Activated naive CD4-positive, alpha-beta T cell treated with anti-CD3 and anti-CD28 coated beads, Interleukin-2, amount 50 U/mL, for 24 hours (primary cell): ENCODE measurements at regions not wholly inside any gene's neighbourhood (a gene's known extent, or its start where the extent isn't known, plus 50 kb on each side); places are given as distances from the start of the nearest gene placed in this dataset.

Source experiments
- H3K27ac Mint-ChIP-seq: one replicate; pipeline ENCODE4 v1.8.0; 2021; ENCODE audit warnings: mild to moderate bottlenecking, mixed read lengths
- H3K27me3 Mint-ChIP-seq: one replicate; pipeline ENCODE4 v1.8.0; 2021; ENCODE audit warnings: mixed read lengths
- H3K36me3 Mint-ChIP-seq: one replicate; pipeline ENCODE4 v1.8.0; 2021; ENCODE audit warnings: mixed read lengths
- H3K4me1 Mint-ChIP-seq: one replicate; pipeline ENCODE4 v1.8.0; 2021; ENCODE audit warnings: mixed read lengths
- H3K4me3 Mint-ChIP-seq: one replicate; pipeline ENCODE4 v1.8.0; 2021; ENCODE audit warnings: mild to moderate bottlenecking, mixed read lengths
- H3K9me3 Mint-ChIP-seq: one replicate; pipeline ENCODE4 v1.8.0; 2021; ENCODE audit warnings: mixed read lengths

DNA sequence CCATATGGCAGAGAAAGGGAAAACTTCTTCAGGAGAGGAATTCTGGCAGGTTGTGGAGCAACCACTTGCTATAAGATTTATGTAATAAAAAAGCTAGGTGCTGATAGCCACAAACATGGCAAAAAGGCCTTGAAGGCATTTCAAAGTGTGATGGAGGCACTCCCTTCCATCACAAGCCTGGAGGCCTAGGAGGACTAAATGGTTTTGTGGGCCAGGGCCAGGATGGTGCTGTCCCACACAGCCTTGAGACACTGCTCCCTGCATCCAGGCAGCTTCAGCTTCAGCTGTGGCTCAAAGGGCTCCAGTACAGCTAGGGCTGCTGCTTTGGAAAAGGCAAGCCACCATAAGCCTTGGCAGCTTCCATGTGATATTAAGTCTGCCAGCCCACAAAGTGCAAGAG, 632.8 kb downstream of the BRINP1 start:
- H3K27ac Mint-ChIP-seq: no peak overlapping the region
- no peaks in the 10 kb centered on the region for H3K36me3 Mint-ChIP-seq
- H3K4me3 Mint-ChIP-seq: no peak overlapping the region
- no peaks in the 10 kb centered on the region for H3K27me3 Mint-ChIP-seq
- H3K4me1 Mint-ChIP-seq: no peaks in the 10 kb centered on the region
- peaks cover 27% of the 10 kb centered on the region for H3K9me3 Mint-ChIP-seq

DNA sequence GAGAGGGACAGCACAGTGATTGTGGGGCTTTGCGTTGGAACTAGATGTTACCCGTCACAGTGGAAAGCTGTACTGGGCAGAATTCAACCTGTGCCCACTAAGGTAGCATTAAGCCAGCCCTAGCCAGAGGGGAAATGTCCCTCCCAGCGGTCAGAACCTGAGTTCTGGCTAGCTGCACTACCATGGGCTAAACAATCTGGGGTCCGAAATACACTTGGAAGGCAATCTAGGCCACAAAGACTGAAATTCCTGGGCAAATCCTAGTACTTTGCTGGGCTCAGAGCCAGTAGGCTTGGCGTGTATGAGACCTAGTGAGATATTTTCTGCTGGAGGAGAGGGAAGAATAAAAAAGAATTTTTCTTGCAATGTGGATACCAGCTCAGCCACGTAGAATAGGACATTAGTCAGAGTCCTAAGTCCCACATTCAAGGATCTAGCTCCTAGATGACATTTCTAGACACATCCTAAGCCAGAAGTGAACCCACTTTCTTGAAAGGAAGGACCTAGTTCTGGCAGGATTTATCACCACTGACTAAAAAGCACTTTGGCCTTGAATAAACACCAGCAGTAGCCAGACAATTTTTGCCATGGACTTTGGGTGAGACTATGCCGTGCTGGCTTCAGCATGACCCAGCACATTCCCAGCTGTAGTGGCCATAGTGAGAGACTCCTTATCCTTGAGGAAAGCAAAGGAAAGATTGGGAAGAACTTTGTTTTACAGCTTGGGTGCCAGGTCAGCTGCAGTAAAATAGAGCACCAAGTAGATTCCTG, 618.0 kb downstream of the BRINP1 start:
- no peaks in the 10 kb centered on the region for H3K36me3 Mint-ChIP-seq
- no peaks in the 10 kb centered on the region for H3K27me3 Mint-ChIP-seq
- H3K9me3 Mint-ChIP-seq: peaks cover 12% of the 10 kb centered on the region
- no peak overlapping the region for H3K27ac Mint-ChIP-seq
- H3K4me3 Mint-ChIP-seq: no peak overlapping the region
- H3K4me1 Mint-ChIP-seq: no peaks in the 10 kb centered on the region

- Mint-ChIP-seq H3K4me1 (no peaks in the 10 kb centered on the region), H3K9me3 (peaks cover 13% of the 10 kb centered on the region), H3K4me3 (no peak overlapping the region), H3K36me3 (no peaks in the 10 kb centered on the region), H3K27me3 (no peaks in the 10 kb centered on the region), H3K27ac (no peak overlapping the region)
These were observed 617.4 kb downstream of the BRINP1 start for GRCh38 chr9:118751848-118752223.

GRCh38 chr9:118761016-118761790, 608.0 kb downstream of the BRINP1 start:
- no peak overlapping the region for H3K4me3 Mint-ChIP-seq
- H3K4me1 Mint-ChIP-seq: no peaks in the 10 kb centered on the region
- no peaks in the 10 kb centered on the region for H3K36me3 Mint-ChIP-seq
- H3K27me3 Mint-ChIP-seq: no peaks in the 10 kb centered on the region
- peaks cover 6% of the 10 kb centered on the region for H3K9me3 Mint-ChIP-seq
- H3K27ac Mint-ChIP-seq: no peak overlapping the region

DNA sequence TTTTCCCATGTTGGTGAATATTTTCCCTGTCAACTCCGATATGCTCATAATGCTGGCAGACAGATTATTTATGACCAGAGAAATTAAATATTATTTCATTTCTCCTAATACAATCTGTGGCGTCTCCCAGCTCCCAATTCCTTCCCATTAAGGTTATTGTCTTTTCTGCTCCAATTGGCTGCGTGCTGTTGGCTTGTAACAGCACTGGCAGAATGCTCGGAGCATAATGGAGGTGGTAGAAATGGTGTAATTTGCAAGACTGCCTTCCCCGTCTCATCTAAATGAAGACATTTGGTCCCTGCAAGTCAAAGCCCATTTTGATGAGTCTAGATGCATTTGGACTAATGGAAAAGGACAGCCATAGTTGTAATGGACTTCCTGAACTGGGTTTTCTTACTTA, 601.7 kb downstream of the BRINP1 start:
- no peak overlapping the region for H3K27ac Mint-ChIP-seq

DNA sequence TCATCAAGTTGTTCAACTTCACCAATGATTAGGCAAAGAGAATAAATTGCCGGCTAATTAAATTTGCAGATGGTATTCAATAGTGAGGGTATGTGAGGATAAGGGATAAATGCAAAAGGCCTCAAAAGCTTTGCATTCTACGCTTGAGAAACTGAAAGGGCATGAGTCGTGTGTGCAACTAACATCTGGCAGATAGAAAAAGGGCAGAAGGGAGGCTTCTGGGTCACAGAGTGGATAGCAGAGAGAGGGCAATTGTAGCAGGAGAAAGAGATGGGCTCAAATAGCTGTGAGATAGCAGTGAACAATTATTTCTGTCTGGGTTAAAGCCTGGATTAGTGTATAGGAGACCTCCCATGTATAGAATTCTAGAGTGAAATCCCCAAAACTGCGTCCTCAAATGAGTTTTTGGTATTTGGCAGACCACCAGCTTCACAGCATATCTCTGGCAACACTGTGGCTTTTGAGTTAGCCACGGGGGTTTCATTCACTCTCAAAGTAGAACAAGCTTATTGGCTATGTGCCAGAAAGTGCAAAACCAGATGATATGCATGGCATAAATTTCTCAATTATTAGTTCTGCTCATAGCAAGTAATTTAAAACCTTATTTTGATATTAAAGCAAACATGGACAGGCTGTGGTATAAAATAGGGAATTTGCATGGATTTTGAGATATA, 586.3 kb downstream of the BRINP1 start:
- Mint-ChIP-seq H3K4me3 (no peak overlapping the region), H3K27ac (no peak overlapping the region), H3K27me3 (peaks cover 1% of the 10 kb centered on the region), H3K9me3 (peaks cover 21% of the 10 kb centered on the region), H3K4me1 (no peaks in the 10 kb centered on the region), H3K36me3 (peaks cover 2% of the 10 kb centered on the region)

More for the DNA sequence above, 601.7 kb downstream of the BRINP1 start:
- Mint-ChIP-seq H3K27me3 (no peaks in the 10 kb centered on the region), H3K9me3 (no peaks in the 10 kb centered on the region), H3K4me1 (no peaks in the 10 kb centered on the region), H3K4me3 (no peak overlapping the region), H3K36me3 (no peaks in the 10 kb centered on the region)

GRCh38 chr9:118784033-118784432, 585.2 kb downstream of the BRINP1 start:
- H3K4me3 Mint-ChIP-seq: no peak overlapping the region
- peak overlapping the region; percentile 3 for H3K27ac Mint-ChIP-seq
- H3K4me1 Mint-ChIP-seq: no peaks in the 10 kb centered on the region
- H3K27me3 Mint-ChIP-seq: peaks cover 1% of the 10 kb centered on the region
- H3K36me3 Mint-ChIP-seq: peaks cover 2% of the 10 kb centered on the region
- H3K9me3 Mint-ChIP-seq: peaks cover 17% of the 10 kb centered on the region

DNA sequence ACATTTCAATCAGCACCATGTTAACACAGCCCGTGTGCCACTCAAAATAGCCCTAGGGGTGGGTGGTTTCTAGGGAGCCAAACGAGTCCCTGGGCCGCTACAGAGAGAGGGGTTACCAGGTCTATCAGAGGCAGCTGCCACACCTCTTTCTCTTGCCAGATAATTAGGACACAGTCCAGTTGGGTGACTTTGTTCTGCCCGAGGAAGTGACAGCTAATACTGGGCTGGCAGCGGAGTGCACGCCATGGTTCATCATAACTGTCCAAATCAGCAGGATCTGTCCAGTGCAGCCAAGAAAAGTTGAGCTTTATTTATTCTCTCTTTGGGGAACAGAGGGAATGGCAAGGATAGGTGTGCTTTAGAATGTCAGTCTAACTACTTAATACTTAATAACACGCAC, 583.8 kb downstream of the BRINP1 start:
- peaks cover 2% of the 10 kb centered on the region for H3K36me3 Mint-ChIP-seq
- H3K4me1 Mint-ChIP-seq: no peaks in the 10 kb centered on the region
- H3K9me3 Mint-ChIP-seq: peaks cover 12% of the 10 kb centered on the region
- no peak overlapping the region for H3K27ac Mint-ChIP-seq
- H3K4me3 Mint-ChIP-seq: no peak overlapping the region
- H3K27me3 Mint-ChIP-seq: peaks cover 1% of the 10 kb centered on the region

GRCh38 chr9:118786877-118787276, 582.4 kb downstream of the BRINP1 start:
- H3K27me3 Mint-ChIP-seq: peaks cover 1% of the 10 kb centered on the region
- H3K4me3 Mint-ChIP-seq: no peak overlapping the region
- peaks cover 12% of the 10 kb centered on the region for H3K9me3 Mint-ChIP-seq
- H3K36me3 Mint-ChIP-seq: peaks cover 2% of the 10 kb centered on the region
- H3K4me1 Mint-ChIP-seq: no peaks in the 10 kb centered on the region
- no peak overlapping the region for H3K27ac Mint-ChIP-seq

DNA sequence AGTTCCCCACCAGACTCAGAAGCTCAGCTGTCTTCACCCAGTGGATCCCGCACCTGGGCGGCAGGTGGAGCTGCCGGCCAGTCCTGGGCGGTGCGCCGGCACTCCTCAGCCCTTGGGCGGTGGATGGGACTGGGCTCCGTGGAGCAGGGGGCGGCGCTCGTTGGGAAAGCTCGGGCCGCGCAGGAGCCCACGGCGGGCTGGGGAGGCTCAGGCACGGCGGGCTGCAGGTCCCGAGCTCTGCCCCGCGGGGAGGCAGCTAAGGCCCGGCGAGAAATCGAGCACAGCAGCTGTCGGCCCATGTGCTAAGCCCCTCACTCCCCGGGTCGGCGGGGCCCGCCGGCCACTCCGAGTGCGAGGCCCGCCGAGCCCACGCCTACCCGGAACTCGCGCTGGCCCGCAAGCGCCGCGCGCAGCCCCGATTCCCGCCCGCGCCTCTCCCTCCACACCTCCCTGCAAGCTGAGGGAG, 560.0 kb downstream of the BRINP1 start:
- no peaks in the 10 kb centered on the region for H3K36me3 Mint-ChIP-seq
- H3K27me3 Mint-ChIP-seq: no peaks in the 10 kb centered on the region
- no peak overlapping the region for H3K27ac Mint-ChIP-seq
- no peak overlapping the region for H3K4me3 Mint-ChIP-seq
- no peaks in the 10 kb centered on the region for H3K9me3 Mint-ChIP-seq
- no peaks in the 10 kb centered on the region for H3K4me1 Mint-ChIP-seq

- Mint-ChIP-seq H3K27me3 (no peaks in the 10 kb centered on the region), H3K36me3 (no peaks in the 10 kb centered on the region), H3K27ac (no peak overlapping the region), H3K4me3 (no peak overlapping the region), H3K9me3 (no peaks in the 10 kb centered on the region), H3K4me1 (no peaks in the 10 kb centered on the region)
These were observed 539.9 kb downstream of the BRINP1 start for GRCh38 chr9:118829334-118829733.

DNA sequence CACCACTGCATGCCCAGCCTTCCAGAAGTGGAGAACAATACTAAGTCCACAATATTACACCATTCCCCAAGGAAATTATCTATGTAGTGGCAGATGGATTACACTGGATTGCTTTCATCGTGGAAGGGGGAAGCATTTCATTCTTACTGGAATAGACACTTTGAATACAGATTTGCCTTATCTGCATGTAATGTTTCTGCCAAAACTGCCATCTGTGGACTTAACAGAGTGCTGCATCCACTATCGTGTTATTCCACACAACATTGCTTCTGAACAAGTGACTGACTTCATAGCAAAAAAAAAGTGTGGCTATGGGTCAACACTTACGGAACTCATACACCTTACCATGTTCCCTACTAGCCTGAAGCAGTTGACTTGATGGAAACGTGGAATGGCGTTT, 536.9 kb downstream of the BRINP1 start:
- Mint-ChIP-seq H3K36me3 (no peaks in the 10 kb centered on the region), H3K27ac (no peak overlapping the region), H3K9me3 (peaks cover 7% of the 10 kb centered on the region), H3K4me3 (no peak overlapping the region), H3K27me3 (no peaks in the 10 kb centered on the region), H3K4me1 (no peaks in the 10 kb centered on the region)

DNA sequence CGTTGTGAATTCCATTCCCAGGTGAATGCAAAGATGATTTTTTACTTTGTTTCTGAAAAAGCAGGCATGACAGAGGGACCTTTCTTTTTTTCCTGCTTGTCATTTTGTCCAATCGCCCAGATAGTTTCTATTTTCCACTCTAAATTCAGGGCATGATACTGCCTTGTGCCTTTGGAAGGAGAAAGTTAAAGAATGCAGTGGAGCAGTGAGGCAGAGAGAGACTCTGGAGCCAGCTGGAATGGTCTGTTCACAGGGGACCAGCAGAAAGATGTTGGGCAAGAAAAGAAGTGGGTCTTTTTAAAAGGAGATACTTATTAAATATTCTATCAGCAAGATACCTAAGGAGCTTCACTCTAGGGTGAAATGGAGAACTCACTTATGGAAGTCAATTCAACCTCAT, 532.3 kb downstream of the BRINP1 start:
- H3K36me3 Mint-ChIP-seq: no peaks in the 10 kb centered on the region
- H3K4me1 Mint-ChIP-seq: no peaks in the 10 kb centered on the region
- H3K27me3 Mint-ChIP-seq: no peaks in the 10 kb centered on the region
- H3K4me3 Mint-ChIP-seq: no peak overlapping the region
- peaks cover 7% of the 10 kb centered on the region for H3K9me3 Mint-ChIP-seq
- H3K27ac Mint-ChIP-seq: no peak overlapping the region

DNA sequence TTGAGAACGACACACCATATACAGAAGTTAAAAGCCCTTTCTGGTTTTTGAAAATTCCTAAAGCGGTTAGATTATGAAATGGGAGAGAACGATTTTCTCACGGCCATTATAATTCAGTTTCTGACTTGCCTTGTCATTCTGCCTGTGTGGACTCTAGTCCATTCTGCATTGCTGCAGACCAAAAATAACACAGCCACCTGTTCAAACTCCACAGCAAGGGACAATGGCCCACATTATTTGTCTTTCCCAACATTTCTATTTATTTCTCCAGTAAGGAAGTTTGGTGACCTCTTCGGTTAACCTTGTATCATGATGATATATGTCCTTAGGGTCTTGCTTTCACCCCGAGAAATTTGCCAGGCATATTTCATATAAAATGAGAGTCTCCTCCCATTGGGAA, 497.7 kb downstream of the BRINP1 start:
- Mint-ChIP-seq H3K27me3 (no peaks in the 10 kb centered on the region), H3K36me3 (no peaks in the 10 kb centered on the region), H3K4me1 (no peaks in the 10 kb centered on the region)

GRCh38 chr9:118882684-118883083, 486.6 kb downstream of the BRINP1 start:
- H3K27me3 Mint-ChIP-seq: peaks cover under 1% of the 10 kb centered on the region
- H3K9me3 Mint-ChIP-seq: no peaks in the 10 kb centered on the region
- no peaks in the 10 kb centered on the region for H3K4me1 Mint-ChIP-seq
- no peak overlapping the region for H3K27ac Mint-ChIP-seq
- no peaks in the 10 kb centered on the region for H3K36me3 Mint-ChIP-seq
- no peak overlapping the region for H3K4me3 Mint-ChIP-seq

More for the DNA sequence above, 497.7 kb downstream of the BRINP1 start:
- no peak overlapping the region for H3K27ac Mint-ChIP-seq
- peaks cover 8% of the 10 kb centered on the region for H3K9me3 Mint-ChIP-seq
- H3K4me3 Mint-ChIP-seq: no peak overlapping the region

DNA sequence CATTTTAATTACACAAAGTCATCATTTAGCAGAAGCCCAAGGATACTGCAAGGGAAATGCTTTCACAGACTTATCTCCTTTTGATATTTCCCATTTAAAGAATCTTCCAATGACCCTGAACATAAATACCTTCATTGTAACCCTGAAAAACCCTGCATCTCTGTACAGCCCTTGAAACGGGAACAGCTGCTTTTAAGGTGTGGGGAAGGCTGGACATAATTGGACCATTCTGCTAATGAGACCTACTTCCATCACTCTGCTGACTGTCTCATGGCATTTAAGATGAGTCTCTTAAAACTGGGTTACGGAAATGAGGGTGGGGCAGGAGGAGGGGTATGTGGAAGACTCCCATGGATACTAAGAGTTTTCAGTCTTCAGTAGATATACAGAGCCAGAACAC, 485.8 kb downstream of the BRINP1 start:
- H3K4me1 Mint-ChIP-seq: no peaks in the 10 kb centered on the region
- no peak overlapping the region for H3K4me3 Mint-ChIP-seq
- H3K36me3 Mint-ChIP-seq: no peaks in the 10 kb centered on the region
- H3K27ac Mint-ChIP-seq: no peak overlapping the region
- H3K27me3 Mint-ChIP-seq: no peaks in the 10 kb centered on the region
- no peaks in the 10 kb centered on the region for H3K9me3 Mint-ChIP-seq
